ENCODE measurements at regions not wholly inside any gene's neighbourhood (a gene's known extent, or its start where the extent isn't known, plus 50 kb on each side); places are given as distances from the start of the nearest gene placed in this dataset.
"Not testable (repeated sequence)": the region's sequence is repeated elsewhere in the genome, so short reads cannot be mapped to it uniquely, and the experiment has no call there.

DNA sequence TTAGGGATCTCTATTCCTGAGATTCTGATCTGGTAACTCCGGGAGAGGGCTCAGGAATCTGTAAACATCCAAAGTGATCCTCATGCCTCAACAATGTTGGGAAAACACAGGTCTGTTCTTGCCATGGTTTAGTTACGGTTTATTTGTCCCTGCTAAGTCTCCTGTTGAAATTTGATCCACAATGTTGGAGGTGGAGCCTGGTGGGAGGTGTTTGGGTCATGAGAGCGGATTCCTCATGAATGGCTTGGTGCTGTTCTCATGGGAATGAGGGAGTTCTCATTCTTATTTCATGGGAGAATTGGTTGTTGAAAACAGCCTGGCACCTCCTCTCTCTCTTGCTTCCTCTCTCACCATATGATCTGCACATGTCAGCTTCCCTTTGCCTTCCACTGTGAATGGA, 608.6 kb upstream of the GOT2 start:
- no peak for DNase-seq

DNA sequence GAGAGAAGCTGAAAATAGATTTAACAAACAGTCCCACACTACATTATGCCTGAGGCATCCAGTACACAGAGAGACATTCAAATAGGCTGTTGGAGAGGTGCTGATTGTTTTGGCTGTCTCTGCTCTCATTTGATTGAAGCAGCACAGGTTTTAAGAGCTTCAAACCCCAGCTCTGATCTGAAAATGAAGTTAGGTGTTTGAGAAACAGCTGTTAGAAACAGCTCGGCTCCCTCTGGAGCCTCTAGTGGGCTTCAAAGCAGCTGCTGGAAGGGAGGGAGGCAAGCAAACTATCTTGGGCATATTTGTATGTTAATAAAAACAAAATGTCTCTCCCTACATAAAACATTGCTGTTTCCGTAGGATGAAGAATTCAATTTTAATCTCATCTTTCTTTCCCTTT, 607.3 kb upstream of the GOT2 start:
- DNase-seq: no peak

DNA sequence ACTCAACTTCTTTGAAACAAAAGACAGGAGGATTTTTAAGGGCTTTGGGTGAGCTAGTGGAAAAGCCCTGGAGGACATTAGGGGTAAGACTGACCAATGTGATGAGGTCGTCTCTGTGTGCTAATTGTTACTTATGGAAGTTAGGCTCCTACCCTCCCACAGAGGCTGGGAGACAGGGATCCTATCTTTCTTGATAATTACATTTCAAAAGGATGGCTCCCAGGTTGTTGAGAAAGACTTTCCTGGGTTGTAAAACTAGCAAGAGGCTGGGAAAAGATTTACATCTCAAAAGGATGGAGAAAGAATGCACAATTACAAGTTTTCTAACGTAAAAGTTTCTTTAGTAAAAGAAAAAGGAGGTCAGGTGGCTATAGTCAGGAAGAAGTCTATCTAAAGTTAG, 605.8 kb upstream of the GOT2 start:
- no peak for DNase-seq

DNA sequence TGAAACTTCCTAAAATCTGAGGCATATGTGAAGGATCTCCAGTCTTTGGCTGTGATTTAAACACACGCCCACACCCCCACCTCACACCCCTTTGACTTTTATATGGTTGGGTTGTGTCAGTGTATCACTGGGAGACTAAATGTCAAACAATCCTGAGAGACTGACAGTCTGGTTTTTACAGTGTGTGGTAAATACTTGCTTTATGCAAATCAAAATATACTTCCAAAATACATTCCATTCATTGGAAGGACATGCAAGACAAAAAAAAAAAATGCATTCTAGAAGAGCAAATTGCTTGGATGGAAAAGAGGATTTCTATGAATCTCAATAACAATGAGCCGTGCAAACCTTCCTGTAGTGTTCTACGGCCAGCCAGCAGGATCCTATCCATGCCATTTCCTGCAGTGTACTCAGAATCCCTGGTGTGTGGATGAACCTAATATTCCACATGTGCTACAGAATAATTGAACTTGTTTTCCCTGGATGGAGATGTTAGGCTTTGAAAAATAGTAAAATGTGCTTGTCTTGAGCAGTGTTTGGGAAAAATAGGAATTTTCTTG, 602.1 kb upstream of the GOT2 start:
- DNase-seq: no peak

DNA sequence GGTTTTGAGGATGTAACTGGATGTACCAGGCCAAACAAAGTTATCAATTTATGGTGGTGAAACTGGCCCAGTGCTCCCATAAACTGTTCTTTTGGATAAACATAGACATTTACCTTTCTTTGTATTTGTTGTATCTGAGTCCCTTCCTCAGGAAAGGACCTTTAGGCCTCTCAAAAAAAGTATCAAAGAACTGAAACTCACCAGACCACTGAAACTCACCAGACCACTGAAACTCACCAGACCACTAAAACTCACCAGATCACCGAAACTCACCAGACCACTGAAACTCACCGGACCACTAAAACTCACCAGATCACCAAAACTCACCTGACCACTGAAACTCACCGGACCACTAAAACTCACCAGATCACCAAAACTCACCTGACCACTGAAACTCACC, 597.6 kb upstream of the GOT2 start:
- not testable (repeated sequence) for DNase-seq

DNA sequence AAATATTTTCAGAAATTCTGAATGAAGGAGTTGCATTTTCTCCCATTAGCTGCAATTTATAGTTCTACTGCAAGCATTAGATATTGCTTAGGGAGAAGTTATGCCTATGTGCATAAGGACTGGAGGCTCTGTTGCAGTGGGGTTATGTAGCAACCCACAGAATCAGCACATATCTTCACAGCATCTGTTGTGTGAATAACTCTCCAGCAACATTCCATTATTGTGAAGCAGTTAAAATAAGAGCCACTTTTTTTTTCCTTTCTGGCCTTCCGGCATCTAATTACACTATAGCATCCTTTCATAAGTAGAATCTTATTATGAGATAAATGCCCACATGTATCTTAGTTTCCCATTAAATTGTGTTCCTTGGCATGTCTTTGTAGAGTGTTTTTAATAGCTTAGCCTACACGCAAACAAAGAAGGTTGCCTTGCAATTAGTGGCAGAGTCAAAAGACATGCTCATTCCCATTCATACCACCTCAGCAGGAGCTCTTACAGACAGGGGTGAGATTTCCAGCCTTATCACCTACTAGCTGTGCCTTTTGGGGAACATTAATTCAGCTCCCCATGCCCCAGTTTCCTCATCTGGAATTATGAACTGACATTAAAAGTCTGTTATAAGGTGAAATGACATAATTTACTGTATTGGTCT, 596.0 kb upstream of the GOT2 start:
- no peak for DNase-seq

DNA sequence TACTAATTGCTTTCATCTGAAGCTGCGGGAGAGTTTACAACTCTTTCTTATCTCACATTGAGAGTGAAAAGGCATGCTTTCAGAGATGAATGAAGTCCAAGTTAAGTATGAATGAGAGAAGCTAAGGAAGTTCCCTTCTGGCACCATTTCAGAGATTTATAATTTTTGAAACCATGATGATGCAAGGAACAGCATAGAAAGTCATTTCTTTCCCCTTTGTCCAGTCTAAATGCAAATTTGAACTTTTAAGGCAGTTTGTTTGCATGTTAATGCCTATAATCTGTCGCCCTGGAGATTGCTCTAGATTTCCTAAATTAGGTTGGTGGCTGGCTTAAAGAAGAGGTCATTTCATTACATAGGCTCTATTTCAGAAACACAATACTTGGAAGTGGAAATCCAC, 594.8 kb upstream of the GOT2 start:
- no peak for DNase-seq

DNA sequence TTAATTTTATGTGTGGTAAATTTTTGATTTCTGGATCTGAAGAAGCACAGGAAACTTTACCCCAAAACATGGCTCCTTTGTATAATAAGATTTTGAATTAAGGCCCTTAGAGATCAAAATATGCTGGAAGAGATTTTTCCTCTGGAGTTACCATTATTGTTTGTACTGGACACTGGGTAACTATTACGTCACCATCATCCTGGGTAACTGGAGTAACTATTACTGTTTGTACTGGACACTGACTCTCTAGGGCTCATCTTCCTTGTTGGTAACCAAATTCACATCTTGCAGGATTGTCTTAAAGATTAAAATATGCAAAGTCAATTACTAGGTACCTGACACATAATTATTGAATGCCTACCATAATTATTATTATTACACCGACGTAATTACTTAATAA, 593.8 kb upstream of the GOT2 start:
- DNase-seq: no peak

DNA sequence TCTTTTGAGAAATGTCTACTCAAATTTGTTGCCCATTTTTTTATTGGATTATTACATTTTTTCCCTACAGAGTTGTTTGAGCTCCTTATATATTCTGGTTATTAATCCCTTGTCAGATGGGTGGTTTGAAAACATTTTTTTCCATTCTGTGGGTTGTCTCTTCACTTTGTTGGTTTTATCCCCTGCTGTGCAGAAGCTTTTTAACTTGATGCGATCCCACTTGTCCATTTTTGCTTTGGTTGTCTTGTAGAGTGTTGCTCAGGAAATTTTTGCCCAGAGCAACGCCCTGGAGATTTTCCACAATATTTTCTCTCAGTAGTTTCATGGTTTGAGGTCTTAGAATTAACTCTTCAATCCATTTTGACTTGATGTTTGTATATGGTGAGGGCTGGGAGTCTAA, 592.8 kb upstream of the GOT2 start:
- DNase-seq: no peak

DNA sequence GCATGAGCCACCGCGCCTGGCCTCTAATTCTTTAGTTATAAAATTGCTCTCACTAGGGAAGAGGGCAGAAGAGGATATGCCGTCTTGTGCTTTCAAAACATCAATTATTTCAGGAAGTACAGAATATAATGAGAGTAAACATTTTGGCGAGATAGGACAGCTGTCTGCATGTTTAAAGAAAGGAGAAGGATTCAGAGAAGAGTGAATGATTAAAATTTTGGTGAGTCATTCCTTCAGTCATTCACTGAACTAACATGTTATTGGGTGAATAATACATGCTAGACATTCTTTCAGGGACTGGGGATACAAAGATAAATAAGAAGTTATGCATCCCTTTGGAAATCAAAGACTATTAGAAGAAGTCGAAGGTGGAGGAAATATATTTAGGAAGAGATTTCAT, 590.3 kb upstream of the GOT2 start:
- no peak for DNase-seq

DNA sequence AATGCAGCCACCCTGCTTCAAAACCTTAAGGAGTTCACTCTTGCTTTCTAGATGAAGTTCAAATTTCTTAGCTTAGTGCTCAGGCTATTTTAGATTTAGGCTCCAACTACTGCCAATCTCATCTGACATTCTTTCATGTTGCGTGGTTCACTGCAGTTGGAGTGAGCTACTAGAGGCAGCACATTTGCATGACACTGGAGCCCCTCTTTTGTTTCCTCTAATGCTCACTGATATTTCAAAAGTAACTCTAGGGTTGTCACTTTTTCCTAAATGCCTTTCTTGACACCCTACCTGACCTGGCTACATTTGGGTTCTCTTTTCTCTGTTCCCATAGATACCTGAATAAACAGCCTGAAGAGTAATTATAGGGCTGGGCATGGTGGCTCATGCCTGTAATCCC, 586.5 kb upstream of the GOT2 start:
- no peak for DNase-seq

DNA sequence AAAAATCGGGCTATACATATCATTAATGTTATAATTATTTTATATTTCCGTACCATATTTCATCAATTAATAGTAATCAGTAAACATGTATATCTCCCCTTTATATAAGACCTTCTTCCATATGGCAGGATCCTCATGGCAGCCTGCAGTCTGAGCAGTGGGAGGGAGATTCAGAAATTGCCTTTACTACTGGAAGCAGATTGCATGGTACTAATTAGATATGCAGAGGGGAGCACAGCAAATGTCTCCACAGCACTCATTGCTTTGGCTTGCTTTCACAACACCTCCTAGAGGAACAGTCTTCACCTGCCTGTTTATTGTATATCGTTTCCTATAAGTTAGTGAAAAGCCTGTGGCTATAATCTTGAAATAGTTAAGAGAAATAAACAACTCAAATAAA, 585.8 kb upstream of the GOT2 start:
- no peak for DNase-seq

DNA sequence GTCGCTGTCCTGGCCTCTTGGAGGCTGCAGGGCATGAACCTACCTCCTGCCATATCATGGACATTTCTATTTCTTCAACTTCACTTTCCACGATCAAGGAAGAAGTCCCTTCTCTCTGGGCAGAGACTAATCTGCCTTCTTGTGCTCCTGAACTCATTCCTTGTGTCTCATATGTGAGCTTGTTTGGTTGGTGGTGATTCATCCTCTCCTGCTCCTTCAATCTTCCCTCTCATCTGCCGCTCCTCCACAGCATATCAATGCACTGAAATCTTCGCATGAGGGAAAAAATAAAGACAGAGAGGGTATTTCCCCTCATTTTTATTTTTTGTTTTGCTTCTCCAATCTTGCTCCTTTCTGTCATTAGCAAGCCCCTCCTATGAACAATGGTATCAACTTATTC, 571.7 kb upstream of the GOT2 start:
- DNase-seq: no peak

DNA sequence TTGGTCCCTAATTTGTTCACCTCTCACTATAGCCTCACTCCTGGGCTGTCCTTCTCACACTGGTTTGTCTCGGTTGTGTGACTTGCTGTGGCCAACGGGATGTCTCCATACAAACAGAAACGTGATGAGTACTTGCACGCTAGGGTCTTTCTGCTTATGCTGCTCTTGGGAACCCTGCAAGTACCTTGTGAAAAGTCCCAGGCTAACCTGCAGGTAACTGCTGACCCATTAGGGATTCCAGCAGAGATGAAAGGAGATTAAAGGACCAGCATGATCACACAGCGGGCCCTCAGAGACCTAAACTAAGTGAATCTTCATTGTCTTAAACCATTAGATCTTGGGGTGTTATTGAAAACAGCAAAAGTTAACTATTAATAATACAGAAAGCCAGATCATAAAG, 562.8 kb upstream of the GOT2 start:
- DNase-seq: no peak

DNA sequence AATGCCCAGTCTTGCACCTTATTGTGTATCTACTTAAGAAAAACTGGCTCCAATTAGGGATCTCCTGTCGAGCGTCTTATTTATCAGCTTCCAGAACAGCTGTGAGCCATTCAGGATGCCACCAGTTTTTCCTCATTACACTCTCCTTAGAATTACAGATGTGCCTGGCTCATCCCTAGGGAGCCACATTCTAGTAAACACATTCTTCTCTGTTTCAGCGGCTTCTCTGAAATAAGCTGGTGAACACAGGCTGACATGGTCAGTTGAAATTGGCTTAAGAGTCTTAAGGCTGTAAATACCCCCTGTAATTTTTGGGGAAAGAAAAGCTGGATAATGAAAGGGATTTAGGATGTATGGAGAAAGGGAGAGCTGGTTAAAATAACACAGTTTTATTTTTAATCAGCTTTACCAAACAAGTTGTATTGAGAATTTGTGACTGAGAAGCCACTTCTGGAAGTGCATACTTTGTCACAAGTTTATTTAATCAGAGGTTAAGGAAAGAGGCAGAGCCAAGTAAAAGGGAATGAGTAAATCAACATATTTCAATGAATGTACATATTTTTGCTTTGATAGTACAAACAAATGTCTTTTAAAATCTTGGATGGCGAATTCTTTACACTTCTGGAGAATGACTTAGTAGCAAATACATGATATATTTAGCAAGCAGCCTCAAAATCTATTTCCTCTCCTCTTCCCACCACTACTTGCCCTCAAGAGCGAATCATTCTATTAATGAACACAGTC, 562.0 kb upstream of the GOT2 start:
- DNase-seq: no peak

DNA sequence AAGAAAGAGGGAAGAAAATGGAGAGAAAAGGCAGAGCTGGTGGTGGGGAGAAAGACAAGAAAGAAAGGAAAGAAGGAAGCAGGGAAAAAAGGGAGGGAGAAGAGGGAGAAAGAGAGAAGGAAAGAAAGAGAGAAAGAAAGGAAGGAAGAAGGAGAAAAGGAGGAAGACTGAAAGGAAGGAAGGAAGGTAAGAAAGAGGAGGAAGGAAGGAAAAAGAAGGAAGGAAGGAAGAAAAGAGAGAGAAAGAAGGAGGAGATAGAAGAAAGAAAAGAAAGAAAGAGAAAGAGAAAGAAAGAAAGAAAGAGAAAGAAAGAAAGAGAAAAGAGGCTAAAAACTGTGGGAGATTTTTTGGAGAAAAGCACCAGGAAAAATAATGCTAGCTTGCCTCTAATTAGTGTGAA, 561.4 kb upstream of the GOT2 start:
- DNase-seq: no peak

DNA sequence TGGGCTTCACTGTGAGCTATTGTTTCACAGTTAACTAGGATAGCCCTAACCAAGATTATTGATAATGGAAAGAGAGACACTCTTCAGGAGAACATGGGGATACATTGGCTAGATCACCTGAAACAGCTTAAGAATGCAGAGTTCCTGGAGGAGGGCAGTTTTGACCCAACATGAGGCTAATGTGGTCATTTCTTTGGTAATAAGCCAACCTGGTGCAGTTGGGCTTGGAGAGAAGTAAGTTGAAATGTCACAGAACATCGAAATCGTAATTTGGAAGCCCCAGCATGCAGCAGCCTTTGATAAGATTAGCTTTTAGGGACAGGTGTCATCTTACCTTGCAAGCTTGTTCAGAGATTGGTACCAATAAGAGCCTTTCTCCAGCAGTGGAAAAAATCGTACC, 556.6 kb upstream of the GOT2 start:
- no peak for DNase-seq

DNA sequence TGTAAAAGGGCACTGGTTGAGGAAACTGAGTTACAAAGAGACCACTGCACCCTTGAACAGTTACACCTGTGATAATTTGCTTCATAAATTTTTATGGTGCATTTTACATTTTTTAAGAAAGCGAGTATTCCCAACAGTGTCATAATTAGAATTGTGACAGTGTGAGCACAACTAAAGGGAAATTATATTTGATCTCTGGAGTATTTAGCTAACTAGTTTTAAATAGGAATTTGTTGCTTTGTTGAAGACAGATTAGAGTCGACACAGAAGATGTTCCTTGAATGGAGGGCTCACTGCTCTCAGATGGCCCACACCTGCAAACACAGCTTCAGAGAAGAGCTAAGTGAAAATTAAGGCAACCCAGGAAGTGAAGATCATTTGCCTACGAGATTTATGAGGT, 555.0 kb upstream of the GOT2 start:
- DNase-seq: no peak

DNA sequence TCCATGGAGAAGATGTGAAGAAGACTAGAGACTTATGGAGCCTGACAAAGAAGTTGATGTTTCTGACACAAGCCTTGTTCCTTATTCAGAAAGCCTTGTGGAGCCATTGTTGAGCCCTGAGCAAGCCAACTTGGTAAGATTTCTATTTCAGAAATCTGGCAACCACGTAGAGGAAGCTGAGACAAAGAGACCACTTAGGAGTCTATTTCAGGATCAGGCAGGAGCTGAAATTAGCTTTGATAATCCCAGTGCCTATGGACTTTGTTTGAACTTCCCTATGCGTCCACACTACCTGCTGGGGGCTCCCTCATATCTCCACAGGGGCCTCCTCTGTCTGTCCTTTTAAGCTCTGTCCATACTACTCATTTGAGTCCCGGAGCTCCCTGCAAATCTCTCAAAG, 540.0 kb upstream of the GOT2 start:
- DNase-seq: no peak

DNA sequence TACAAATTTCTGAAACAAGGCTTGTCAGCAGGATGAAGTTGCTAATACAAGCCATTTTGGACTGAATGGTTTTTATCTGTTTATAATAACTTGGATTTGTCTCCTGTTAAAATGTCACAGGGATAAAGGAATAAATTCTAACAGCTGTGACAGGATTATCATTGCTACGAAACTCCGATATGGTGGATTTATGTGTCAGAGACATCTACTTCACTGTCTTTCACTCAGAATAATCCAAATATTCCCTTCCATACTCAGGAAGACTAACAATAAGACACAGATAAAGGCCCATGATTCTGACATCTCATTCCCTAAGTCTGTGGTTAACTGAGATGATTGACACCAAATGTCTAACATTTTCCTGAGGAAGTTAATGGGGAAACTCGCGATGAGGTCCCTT, 529.8 kb upstream of the GOT2 start:
- DNase-seq: no peak

DNA sequence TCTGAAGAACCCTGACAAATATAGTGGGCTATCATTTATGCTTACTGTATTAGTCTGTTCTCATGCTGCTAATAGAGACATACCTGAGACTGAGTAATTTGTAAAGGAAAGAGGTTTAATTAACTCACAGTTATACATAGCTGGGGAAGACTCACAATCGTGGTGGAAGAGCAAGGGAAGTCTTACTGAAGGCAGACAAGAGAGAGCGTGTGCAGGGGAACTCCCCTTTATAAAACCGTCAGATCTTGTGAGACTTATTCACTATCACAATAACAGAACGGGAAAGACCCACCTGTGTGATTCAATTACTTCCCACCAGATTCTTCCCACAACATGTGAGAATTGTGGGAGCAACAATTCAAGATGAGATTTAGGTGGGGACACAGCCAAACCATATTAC, 526.8 kb upstream of the GOT2 start:
- DNase-seq: no peak

DNA sequence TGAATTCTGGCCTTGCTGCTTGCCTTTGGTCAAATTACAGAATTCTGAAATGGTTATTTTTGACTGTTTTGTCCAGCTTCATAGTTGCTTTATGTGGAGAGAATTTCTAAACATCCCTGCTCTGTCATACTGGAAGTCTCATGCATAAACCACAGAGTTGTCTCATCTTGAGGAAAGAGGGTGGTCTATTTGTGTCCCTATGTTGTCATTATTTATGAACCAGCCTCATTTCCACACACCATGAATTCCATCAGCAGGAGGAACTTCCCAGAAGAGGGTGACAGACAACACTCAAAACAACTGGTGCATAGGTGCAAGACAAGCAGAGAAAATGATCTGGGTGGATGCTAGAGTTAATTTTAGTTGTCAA, 525.8 kb upstream of the GOT2 start:
- no peak for DNase-seq

DNA sequence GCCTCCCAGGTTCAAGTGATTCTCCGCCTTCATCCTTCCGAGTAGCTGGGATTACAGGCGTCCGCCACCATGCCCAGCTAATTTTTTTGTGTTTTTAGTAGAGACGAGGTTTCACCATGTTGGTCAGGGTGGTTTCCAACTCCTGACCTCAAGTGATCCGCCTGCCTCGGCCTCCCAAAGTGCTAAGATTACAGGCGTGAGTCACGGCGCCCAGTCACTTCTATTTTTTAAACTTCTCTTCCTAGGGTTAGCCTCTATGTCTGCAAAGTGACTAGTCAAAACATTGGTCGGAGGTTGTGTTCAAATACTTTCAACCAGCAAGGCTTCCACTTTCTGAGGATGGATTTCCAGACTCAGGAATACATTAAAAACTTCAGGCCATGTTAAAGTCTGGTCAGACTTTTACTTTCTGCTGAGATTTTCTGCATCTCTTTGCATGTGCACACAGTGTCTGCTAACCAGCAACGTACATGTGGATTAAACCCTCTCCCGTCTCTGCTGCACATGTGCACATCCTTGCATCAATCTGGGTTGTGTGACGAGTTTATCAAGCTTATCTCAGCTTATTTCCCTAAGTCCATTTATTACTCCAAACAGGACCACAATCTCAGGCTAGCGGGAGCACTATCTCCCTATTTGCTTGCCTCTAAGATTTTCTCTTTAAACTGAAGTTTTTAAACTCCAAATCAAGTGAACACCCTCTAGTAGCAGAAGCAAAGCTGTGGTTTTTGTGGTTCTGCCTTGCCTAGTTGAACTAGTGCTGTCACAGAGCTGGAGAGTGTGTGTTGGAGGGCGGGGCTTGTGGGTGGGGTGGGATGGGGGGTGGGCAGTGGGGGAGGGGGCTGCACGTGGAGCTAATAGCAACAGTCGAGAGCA, 525.2 kb upstream of the GOT2 start:
- no peak for DNase-seq

DNA sequence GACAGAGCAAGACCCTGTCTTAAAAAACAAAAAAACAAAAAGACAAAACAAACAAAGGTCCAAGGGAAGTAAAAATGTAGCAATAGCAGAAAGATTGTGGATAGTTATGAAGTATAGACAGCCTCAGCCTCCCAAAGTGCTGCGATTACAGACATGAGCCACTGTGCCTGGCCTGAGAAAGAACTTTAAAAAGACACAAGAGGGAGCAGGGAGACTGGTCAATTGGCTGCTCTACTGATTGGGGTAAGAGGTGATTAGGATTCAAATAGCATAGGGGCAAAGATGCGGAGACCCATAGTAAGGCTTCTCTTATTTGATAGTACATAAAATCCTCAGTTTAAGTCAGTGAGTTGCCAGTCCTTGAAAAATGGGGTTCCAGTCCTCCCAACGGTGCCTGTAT, 518.2 kb upstream of the GOT2 start:
- DNase-seq: no peak
